NCI-H2227 treated with DMSO at 0.1 percent for 48 hours (cell line): ENCODE measurements at regions not wholly inside any gene's neighbourhood (a gene's known extent, or its start where the extent isn't known, plus 50 kb on each side); places are given as distances from the start of the nearest gene placed in this dataset.
"Not testable (repeated sequence)": the region's sequence is repeated elsewhere in the genome, so short reads cannot be mapped to it uniquely, and the experiment has no call there.

Source experiments
- DNase-seq: peaks from one replicate; lab custom pipeline; 2025; lab: John Stamatoyannopoulos, UW

GRCh38 chr15:26073430-26074333, 210.6 kb upstream of the ATP10A start:
- DNase-seq: no peak

GRCh38 chr15:26070095-26070532, 207.0 kb upstream of the ATP10A start:
- DNase-seq: no peak

- no peak for DNase-seq
These were observed 206.1 kb upstream of the ATP10A start for GRCh38 chr15:26069231-26069641.

- DNase-seq: no peak
These were observed 203.8 kb upstream of the ATP10A start for GRCh38 chr15:26066896-26067295.

- no peak for DNase-seq
These were observed 202.6 kb upstream of the ATP10A start for GRCh38 chr15:26065723-26066122.

GRCh38 chr15:26061248-26061647, 198.1 kb upstream of the ATP10A start:
- no peak for DNase-seq

- not testable (repeated sequence) for DNase-seq
These were observed 193.6 kb upstream of the ATP10A start for GRCh38 chr15:26056766-26057165.

GRCh38 chr15:26051761-26052675, 188.9 kb upstream of the ATP10A start:
- DNase-seq: no peak

GRCh38 chr15:26050984-26051383, 187.9 kb upstream of the ATP10A start:
- DNase-seq: no peak

GRCh38 chr15:26049900-26050657, 187.0 kb upstream of the ATP10A start:
- DNase-seq: no peak

GRCh38 chr15:26048669-26049068, 185.5 kb upstream of the ATP10A start:
- DNase-seq: no peak

- DNase-seq: no peak
These were observed 182.4 kb upstream of the ATP10A start for GRCh38 chr15:26045516-26045915.

GRCh38 chr15:26043018-26043417, 179.9 kb upstream of the ATP10A start:
- DNase-seq: no peak

GRCh38 chr15:26038693-26039092, 175.6 kb upstream of the ATP10A start:
- DNase-seq: no peak

- no peak for DNase-seq
These were observed 174.2 kb upstream of the ATP10A start for GRCh38 chr15:26037369-26037768.

- no peak for DNase-seq
These were observed 170.4 kb upstream of the ATP10A start for GRCh38 chr15:26033493-26033892.

- DNase-seq: no peak
These were observed 169.2 kb upstream of the ATP10A start for GRCh38 chr15:26032162-26032846.

- not testable (repeated sequence) for DNase-seq
These were observed 166.5 kb upstream of the ATP10A start for GRCh38 chr15:26029586-26029985.

- no peak for DNase-seq
These were observed 166.0 kb upstream of the ATP10A start for GRCh38 chr15:26029146-26029545.

- no peak for DNase-seq
These were observed 165.1 kb upstream of the ATP10A start for GRCh38 chr15:26028086-26028740.

- not testable (repeated sequence) for DNase-seq
These were observed 163.5 kb upstream of the ATP10A start for GRCh38 chr15:26026671-26027070.
